ENCODE measurements at regions not wholly inside any gene's neighbourhood (a gene's known extent, or its start where the extent isn't known, plus 50 kb on each side); places are given as distances from the start of the nearest gene placed in this dataset. TPM values are rescaled to one million over a fixed set of nuclear protein-coding genes. Genes with fewer than 3 reads are reported as not detected.

GRCh38 chr22:47230251-47230650, 467.8 kb downstream of the TBC1D22A start:
- no peak for DNase-seq (ENCODE audit: low spot score in 2 of 2)
- WGBS, 2 donors = 78 to 88% methylated on average over 7 of the region's 7 CpGs

GRCh38 chr22:47228767-47229166, 466.3 kb downstream of the TBC1D22A start:
- TF ChIP-seq CTCF (IDR thresholded peaks at IDR 0.05) = no peak
- no peak for TF ChIP-seq POLR2A (IDR thresholded peaks at IDR 0.05)
- no peak for TF ChIP-seq EP300 (IDR thresholded peaks at IDR 0.05)
- DNase-seq (ENCODE audit: low spot score in 2 of 2) = no peak
- Histone ChIP-seq H3K4me1 (no peaks in the 10 kb centered on the region), H3K36me3 (no peaks in the 10 kb centered on the region), H3K9me3 (peaks cover 0 to 19% (median 0%) of the 10 kb centered on the region in 4 donors), H3K4me3 (no peak overlapping the region), H3K27ac (no peak overlapping the region), H3K27me3 (no peaks in the 10 kb centered on the region)
- WGBS, 2 donors = 82 to 83% methylated on average over 3 of the region's 3 CpGs

More at GRCh38 chr22:47230251-47230650, 467.8 kb downstream of the TBC1D22A start:
- H3K4me3 ChIP-seq = no peak overlapping the region
- no peaks in the 10 kb centered on the region for H3K27me3 ChIP-seq
- H3K9me3 ChIP-seq = peaks cover 0 to 21% (median 0%) of the 10 kb centered on the region in 4 donors
- TF ChIP-seq POLR2A (IDR thresholded peaks at IDR 0.05) = no peak
- no peak for TF ChIP-seq EP300 (IDR thresholded peaks at IDR 0.05)
- no peak for TF ChIP-seq CTCF (IDR thresholded peaks at IDR 0.05)
- H3K27ac ChIP-seq = no peak overlapping the region
- H3K36me3 ChIP-seq = no peaks in the 10 kb centered on the region
- no peaks in the 10 kb centered on the region for H3K4me1 ChIP-seq

- WGBS, 2 donors = 78 to 82% methylated on average over 4 to 12 of the region's 15 CpGs
- Histone ChIP-seq H3K36me3 (no peaks in the 10 kb centered on the region), H3K27me3 (no peaks in the 10 kb centered on the region), H3K27ac (no peak overlapping the region), H3K4me3 (no peak overlapping the region), H3K9me3 (peaks cover 0 to 7% (median 0%) of the 10 kb centered on the region in 4 donors), H3K4me1 (no peaks in the 10 kb centered on the region)
- DNase-seq (ENCODE audit: low spot score in 2 of 2) = no peak
- TF ChIP-seq POLR2A (IDR thresholded peaks at IDR 0.05) (no peak), EP300 (IDR thresholded peaks at IDR 0.05) (no peak), CTCF (IDR thresholded peaks at IDR 0.05) (no peak)
Observed at GRCh38 chr22:47225931-47226633, 463.6 kb downstream of the TBC1D22A start.

GRCh38 chr22:47225080-47225930, 462.9 kb downstream of the TBC1D22A start:
- TF ChIP-seq CTCF (IDR thresholded peaks at IDR 0.05) (no peak), EP300 (IDR thresholded peaks at IDR 0.05) (no peak), POLR2A (IDR thresholded peaks at IDR 0.05) (no peak)
- Histone ChIP-seq H3K36me3 (no peaks in the 10 kb centered on the region), H3K4me3 (no peak overlapping the region), H3K27ac (no peak overlapping the region), H3K27me3 (no peaks in the 10 kb centered on the region), H3K4me1 (no peaks in the 10 kb centered on the region), H3K9me3 (peaks cover 0 to 7% (median 0%) of the 10 kb centered on the region in 4 donors)
- WGBS, 2 donors = 91 to 92% methylated on average over 11 of the region's 11 CpGs
- no peak for DNase-seq (ENCODE audit: low spot score in 2 of 2)

Small RNA genes lying in the stretch of these regions (small RNA-seq; reads per million reads assigned to genes)
- not detected for gene MIR3201
- gene MIR3667 = not detected
- not detected for gene MIR4535

All from tibial nerve (tissue), 4 donors.